HepG2 (cell line): ENCODE measurements at regions not wholly inside any gene's neighbourhood (a gene's known extent, or its start where the extent isn't known, plus 50 kb on each side); places are given as distances from the start of the nearest gene placed in this dataset.
A peak's percentile ranks its signal among the peaks of the same experiment; 100 is the strongest.

ENCODE experiments used
- CREB3 ChIP-seq: sonication (generic); formaldehyde crosslinking; IDR thresholded peaks from 2 replicates; pipeline ENCODE4 v1.5.0; 2020; ENCODE audit warnings: missing genetic modification reagents
- CREM ChIP-seq, 2 experiments: sonication (generic) in 1 of 2; formaldehyde crosslinking in 1 of 2; IDR thresholded peaks; 2 replicates each; pipeline versions ENCODE4 v1.4.0 to v1.6.1; 2016 to 2020; ENCODE audit warnings: antibody characterized with exemption in 1 of 2, mild to moderate bottlenecking in 1 of 2, missing genetic modification reagents in 1 of 2
- FOXK1 ChIP-seq: sonication (generic); formaldehyde crosslinking; IDR thresholded peaks from 2 replicates; pipeline ENCODE4 v1.4.0; 2020; ENCODE audit warnings: low read depth, missing genetic modification reagents, borderline replicate concordance
- KDM2A ChIP-seq: sonication (generic); formaldehyde crosslinking; IDR thresholded peaks from 2 replicates; pipeline ENCODE4 v1.4.0; 2020; ENCODE audit warnings: low read depth, missing genetic modification reagents, borderline replicate concordance
- KDM6A ChIP-seq: IDR thresholded peaks from 2 replicates; pipeline ENCODE4 v1.6.1; 2016; ENCODE audit warnings: low read depth
- MZF1 ChIP-seq: sonication (generic); formaldehyde crosslinking; IDR thresholded peaks from 2 replicates; pipeline ENCODE4 v1.8.1; 2023; ENCODE audit warnings: mild to moderate bottlenecking, missing genetic modification reagents, borderline replicate concordance
- NCOA1 ChIP-seq: sonication (generic); formaldehyde crosslinking; IDR thresholded peaks from 2 replicates; pipeline ENCODE4 v1.9.0; 2021; ENCODE audit warnings: missing genetic modification reagents
- PRDM10 ChIP-seq: sonication (generic); formaldehyde crosslinking; IDR thresholded peaks from 2 replicates; pipeline ENCODE4 v1.4.0; 2020; ENCODE audit warnings: low read depth, missing genetic modification reagents
- RFX5 ChIP-seq: IDR thresholded peaks from 2 replicates; pipeline ENCODE4 v1.6.1; 2011; ENCODE audit warnings: low read depth, low read length, improper control_type of control experiment
- SCMH1 ChIP-seq: sonication (generic); formaldehyde crosslinking; IDR thresholded peaks from 2 replicates; pipeline ENCODE4 v1.9.0; 2021; ENCODE audit warnings: missing genetic modification reagents, mild to moderate bottlenecking, borderline replicate concordance
- STAG1 ChIP-seq: sonication (generic); formaldehyde crosslinking; IDR thresholded peaks from 2 replicates; pipeline ENCODE4 v1.4.0; 2020; ENCODE audit warnings: missing genetic modification reagents
- TEF ChIP-seq: sonication (generic); formaldehyde crosslinking; IDR thresholded peaks from 2 replicates; pipeline ENCODE4 v1.5.0; 2020; ENCODE audit warnings: missing genetic modification reagents
- ZNF451 ChIP-seq: sonication (generic); formaldehyde crosslinking; IDR thresholded peaks from 2 replicates; pipeline ENCODE4 v1.5.0; 2020; ENCODE audit warnings: mild to moderate bottlenecking, missing genetic modification reagents
- ZNF569 ChIP-seq: sonication (generic); formaldehyde crosslinking; IDR thresholded peaks from 2 replicates; pipeline ENCODE4 v1.5.0; 2020; ENCODE audit warnings: mild to moderate bottlenecking, missing genetic modification reagents, moderate library complexity, borderline replicate concordance
- ZNF572 ChIP-seq: sonication (generic); formaldehyde crosslinking; IDR thresholded peaks from 2 replicates; pipeline ENCODE4 v1.5.1; 2020; ENCODE audit warnings: mild to moderate bottlenecking, missing genetic modification reagents
- ZNF7 ChIP-seq: IDR thresholded peaks from 2 replicates; pipeline ENCODE4 v1.6.1; 2016; ENCODE audit warnings: missing biosample characterization, missing genetic modification reagents
- ZNF883 ChIP-seq: sonication (generic); formaldehyde crosslinking; IDR thresholded peaks from 2 replicates; pipeline ENCODE4 v1.5.1; 2020; ENCODE audit warnings: mild to moderate bottlenecking, missing genetic modification reagents; ENCODE audit errors: not compliant biosample characterization
- TF ChIP-seq, protein P1 (sequence below): IDR thresholded peaks from 2 replicates; pipeline ENCODE4 v1.6.1; 2018; ENCODE audit warnings: missing genetic modification reagents
- TF ChIP-seq, protein P2 (sequence below): sonication (generic); formaldehyde crosslinking; IDR thresholded peaks from 2 replicates; pipeline ENCODE4 v1.4.0; 2020; ENCODE audit warnings: missing genetic modification reagents, borderline replicate concordance

DNA sequence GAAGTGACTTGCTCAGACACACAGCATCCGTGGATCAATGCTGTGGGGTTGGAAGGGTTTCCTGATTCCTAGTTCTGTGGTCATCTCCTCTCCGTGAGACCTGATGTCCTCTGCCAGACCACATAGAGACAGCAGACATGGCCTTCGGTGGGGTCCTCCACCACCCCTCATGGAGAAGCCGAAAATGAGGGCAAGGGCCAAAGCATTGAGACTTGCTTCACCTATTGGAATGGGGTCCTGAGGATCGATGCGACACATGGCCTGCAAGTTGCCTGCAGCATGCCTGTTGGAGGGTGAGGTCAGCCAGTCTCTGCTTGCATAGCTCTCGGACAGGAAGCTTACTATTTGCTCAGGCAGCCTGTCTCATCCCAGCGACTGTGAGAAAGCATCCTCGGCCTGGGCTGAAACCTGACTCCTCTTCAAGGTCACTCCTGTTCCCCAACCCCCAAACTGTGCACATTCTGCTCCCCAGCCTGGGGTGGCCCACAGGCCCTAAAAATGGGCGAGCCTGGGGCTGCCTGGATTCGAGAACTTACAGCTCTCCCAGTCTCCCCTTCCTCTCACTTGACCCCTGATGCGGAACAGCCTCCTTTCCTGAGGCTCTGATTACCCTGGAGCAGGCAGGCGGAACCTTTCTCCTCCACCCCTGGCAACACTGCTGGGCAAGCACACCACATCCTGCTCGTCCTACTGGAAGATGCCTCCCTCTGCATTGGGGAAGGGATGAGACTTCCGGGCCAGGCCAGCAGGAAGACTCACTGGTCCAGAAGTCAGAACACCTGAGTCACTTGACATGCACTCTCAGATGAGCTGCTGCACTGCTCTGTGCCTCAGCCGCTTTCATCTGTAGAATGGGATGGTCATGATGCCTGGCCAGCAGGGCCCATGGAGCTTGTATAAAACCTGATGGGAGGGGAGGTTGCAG lies 186.9 kb downstream of the RGS3 start (continued):
- TF ChIP-seq CREB3 (CRISPR knock-in tag): 0 out of 2 replicates have a peak, but pooled peaks have one; percentile 59
- TF ChIP-seq, protein P1, sequence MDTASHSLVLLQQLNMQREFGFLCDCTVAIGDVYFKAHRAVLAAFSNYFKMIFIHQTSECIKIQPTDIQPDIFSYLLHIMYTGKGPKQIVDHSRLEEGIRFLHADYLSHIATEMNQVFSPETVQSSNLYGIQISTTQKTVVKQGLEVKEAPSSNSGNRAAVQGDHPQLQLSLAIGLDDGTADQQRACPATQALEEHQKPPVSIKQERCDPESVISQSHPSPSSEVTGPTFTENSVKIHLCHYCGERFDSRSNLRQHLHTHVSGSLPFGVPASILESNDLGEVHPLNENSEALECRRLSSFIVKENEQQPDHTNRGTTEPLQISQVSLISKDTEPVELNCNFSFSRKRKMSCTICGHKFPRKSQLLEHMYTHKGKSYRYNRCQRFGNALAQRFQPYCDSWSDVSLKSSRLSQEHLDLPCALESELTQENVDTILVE: peak; percentile 75
- TF ChIP-seq ZNF883 (CRISPR knock-in tag): peak; percentile 29
- TF ChIP-seq KDM2A: peak; percentile 63; the same call in 1 of the 2 replicates
- no peak for TF ChIP-seq RFX5
- no peak for TF ChIP-seq PRDM10 (CRISPR knock-in tag)
- peak; percentile 56; the same call in 1 of the 2 replicates for TF ChIP-seq CREM (IDR thresholded peaks at IDR 0.05)
- no peak for TF ChIP-seq CREM (CRISPR knock-in tag; IDR thresholded peaks at IDR 0.05)
- TF ChIP-seq ZNF572 (CRISPR knock-in tag): peak; percentile 83
- TF ChIP-seq ZNF569 (CRISPR knock-in tag): no peak
- TF ChIP-seq, protein P2, sequence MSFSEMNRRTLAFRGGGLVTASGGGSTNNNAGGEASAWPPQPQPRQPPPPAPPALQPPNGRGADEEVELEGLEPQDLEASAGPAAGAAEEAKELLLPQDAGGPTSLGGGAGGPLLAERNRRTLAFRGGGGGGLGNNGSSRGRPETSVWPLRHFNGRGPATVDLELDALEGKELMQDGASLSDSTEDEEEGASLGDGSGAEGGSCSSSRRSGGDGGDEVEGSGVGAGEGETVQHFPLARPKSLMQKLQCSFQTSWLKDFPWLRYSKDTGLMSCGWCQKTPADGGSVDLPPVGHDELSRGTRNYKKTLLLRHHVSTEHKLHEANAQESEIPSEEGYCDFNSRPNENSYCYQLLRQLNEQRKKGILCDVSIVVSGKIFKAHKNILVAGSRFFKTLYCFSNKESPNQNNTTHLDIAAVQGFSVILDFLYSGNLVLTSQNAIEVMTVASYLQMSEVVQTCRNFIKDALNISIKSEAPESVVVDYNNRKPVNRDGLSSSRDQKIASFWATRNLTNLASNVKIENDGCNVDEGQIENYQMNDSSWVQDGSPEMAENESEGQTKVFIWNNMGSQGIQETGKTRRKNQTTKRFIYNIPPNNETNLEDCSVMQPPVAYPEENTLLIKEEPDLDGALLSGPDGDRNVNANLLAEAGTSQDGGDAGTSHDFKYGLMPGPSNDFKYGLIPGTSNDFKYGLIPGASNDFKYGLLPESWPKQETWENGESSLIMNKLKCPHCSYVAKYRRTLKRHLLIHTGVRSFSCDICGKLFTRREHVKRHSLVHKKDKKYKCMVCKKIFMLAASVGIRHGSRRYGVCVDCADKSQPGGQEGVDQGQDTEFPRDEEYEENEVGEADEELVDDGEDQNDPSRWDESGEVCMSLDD: peak; percentile 94
- peak; percentile 42; the same call in 1 of the 2 replicates for TF ChIP-seq FOXK1 (CRISPR knock-in tag)
- no peak for TF ChIP-seq MZF1 (CRISPR knock-in tag)
- peak; percentile 86; the same call in 1 of the 2 replicates for TF ChIP-seq ZNF451 (CRISPR knock-in tag)
- TF ChIP-seq SCMH1 (CRISPR knock-in tag): no peak
- TF ChIP-seq TEF (CRISPR knock-in tag): no peak
- TF ChIP-seq KDM6A: peak; percentile 62; the same call in 1 of the 2 replicates
- peak; percentile 79 for TF ChIP-seq NCOA1 (CRISPR knock-in tag)
- no peak for TF ChIP-seq ZNF7 (CRISPR knock-in tag)
- no peak; the same call in 1 of the 2 replicates for TF ChIP-seq STAG1 (CRISPR knock-in tag)
